WTC11 (cell line): ENCODE measurements at regions not wholly inside any gene's neighbourhood (a gene's known extent, or its start where the extent isn't known, plus 50 kb on each side); places are given as distances from the start of the nearest gene placed in this dataset.

Experiments used
- ATAC-seq: fragments of 200-7000 bp; cut with Tn5 transposase; 2 replicates; pipeline ENCODE4 v1.10.0; 2021; ENCODE audit warnings: mild to moderate bottlenecking, moderate library complexity
- CTCF ChIA-PET: fragments of 300-600 bp; sonication (Branson Sonifier 250); formaldehyde crosslinking; loops from one replicate; lab custom pipeline; 2021; ENCODE audit warnings: antibody characterized with exemption; lab: Charles Lee
- POLR2A ChIA-PET: fragments of 350-600 bp; sonication (Branson Sonifier 250); formaldehyde crosslinking; loops from one replicate; lab custom pipeline; 2021; ENCODE audit warnings: antibody characterized with exemption; lab: Charles Lee
- DNase-seq: peaks from one replicate; pipeline ENCODE4 v3.0.0; 2021; ENCODE audit warnings: low spot score
- H3K27ac Mint-ChIP-seq: 2 replicates; pipeline ENCODE4 v1.8.0; 2021; ENCODE audit warnings: mixed read lengths
- H3K27me3 Mint-ChIP-seq: 2 replicates; pipeline ENCODE4 v1.8.0; 2021; ENCODE audit warnings: low read depth, mild to moderate bottlenecking, moderate library complexity, mixed read lengths
- H3K36me3 Mint-ChIP-seq: 2 replicates; pipeline ENCODE4 v1.8.0; 2021; ENCODE audit warnings: mixed read lengths
- H3K4me1 Mint-ChIP-seq: 2 replicates; pipeline ENCODE4 v1.8.0; 2022; ENCODE audit warnings: mixed read lengths
- H3K4me3 Mint-ChIP-seq: 2 replicates; pipeline ENCODE4 v1.8.0; 2021; ENCODE audit warnings: mild to moderate bottlenecking, moderate library complexity, mixed read lengths
- H3K9me3 Mint-ChIP-seq: 2 replicates; pipeline ENCODE4 v1.8.0; 2021; ENCODE audit warnings: mixed read lengths
- KAT7 ChIP-seq: sonication (generic); formaldehyde crosslinking; IDR thresholded peaks from 2 replicates; pipeline ENCODE4 v1.8.1; 2023; ENCODE audit warnings: missing genetic modification reagents, mild to moderate bottlenecking, borderline replicate concordance
- MXD4 ChIP-seq: fragments of 250-450 bp; sonication (Bioruptor Pico); IDR thresholded peaks from 2 replicates; pipeline ENCODE4 v1.8.0; 2021; ENCODE audit warnings: mild to moderate bottlenecking, moderate library complexity, borderline replicate concordance
- NFE2L1 ChIP-seq: sonication (generic); formaldehyde crosslinking; IDR thresholded peaks from 2 replicates; pipeline ENCODE4 v1.8.1; 2023; ENCODE audit warnings: missing genetic modification reagents
- NR3C1 ChIP-seq: sonication (generic); formaldehyde crosslinking; conservative IDR thresholded peaks from 2 replicates; pipeline ENCODE4 v1.8.1; 2023; ENCODE audit warnings: low read depth, mild to moderate bottlenecking, missing genetic modification reagents
- OVOL2 ChIP-seq: fragments of 250-450 bp; sonication (Bioruptor Pico); IDR thresholded peaks from 2 replicates; pipeline ENCODE4 v1.9.0; 2021; ENCODE audit warnings: mild to moderate bottlenecking, borderline replicate concordance
- SMAD3 ChIP-seq: sonication (generic); formaldehyde crosslinking; IDR thresholded peaks from 2 replicates; pipeline ENCODE4 v1.8.0; 2022; ENCODE audit warnings: missing genetic modification reagents, mild to moderate bottlenecking, borderline replicate concordance
- TF ChIP-seq, protein P1 (sequence below): sonication (generic); formaldehyde crosslinking; IDR thresholded peaks from 2 replicates; pipeline ENCODE4 v1.8.0; 2022; ENCODE audit warnings: mild to moderate bottlenecking, missing genetic modification reagents
- TF ChIP-seq, protein P2 (sequence below): sonication (generic); formaldehyde crosslinking; IDR thresholded peaks from 2 replicates; pipeline ENCODE4 v1.8.1; 2023; ENCODE audit warnings: mild to moderate bottlenecking, moderate library complexity, missing genetic modification reagents
- TF ChIP-seq, protein P3 (sequence below): sonication (generic); formaldehyde crosslinking; IDR thresholded peaks from 2 replicates; pipeline ENCODE4 v1.8.1; 2023; ENCODE audit warnings: mild to moderate bottlenecking, missing genetic modification reagents, moderate library complexity
- TF ChIP-seq, protein P4 (sequence below): sonication (generic); formaldehyde crosslinking; IDR thresholded peaks from 2 replicates; pipeline ENCODE4 v1.8.1; 2022; ENCODE audit warnings: mild to moderate bottlenecking, missing genetic modification reagents, moderate library complexity, borderline replicate concordance
- TF ChIP-seq, protein P5 (sequence below): sonication (generic); formaldehyde crosslinking; IDR thresholded peaks from 2 replicates; pipeline ENCODE4 v1.8.0; 2022; ENCODE audit warnings: mild to moderate bottlenecking, missing genetic modification reagents
- TF ChIP-seq, protein P6 (sequence below): sonication (generic); formaldehyde crosslinking; IDR thresholded peaks from 2 replicates; pipeline ENCODE4 v1.8.0; 2023; ENCODE audit warnings: missing genetic modification reagents
- TF ChIP-seq, protein P7 (sequence below): sonication (generic); formaldehyde crosslinking; IDR thresholded peaks from 2 replicates; pipeline ENCODE4 v1.8.1; 2023; ENCODE audit warnings: mild to moderate bottlenecking, missing genetic modification reagents, borderline replicate concordance

DNA sequence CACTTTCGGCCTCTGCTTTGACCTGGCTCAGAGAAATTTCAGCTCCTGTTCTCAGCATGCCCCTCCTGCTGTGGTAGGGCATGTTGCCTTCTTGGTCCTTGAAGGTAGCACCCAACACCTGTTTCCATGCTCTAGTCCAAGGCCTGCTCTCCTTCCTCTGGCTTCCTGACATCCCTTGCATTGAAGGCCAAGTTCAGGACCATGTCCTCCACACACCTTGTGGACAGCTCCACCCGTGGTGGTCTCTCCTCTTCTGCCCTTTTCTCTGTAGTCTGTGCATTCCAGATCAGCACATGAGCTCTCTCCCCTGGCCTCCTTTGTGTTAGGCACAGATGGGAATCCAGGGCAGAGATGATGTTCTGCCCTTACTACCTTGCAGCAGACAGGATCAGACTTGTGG is 225.3 kb downstream of the ADAMTS15 start (continued):
- TF ChIP-seq, protein P1, sequence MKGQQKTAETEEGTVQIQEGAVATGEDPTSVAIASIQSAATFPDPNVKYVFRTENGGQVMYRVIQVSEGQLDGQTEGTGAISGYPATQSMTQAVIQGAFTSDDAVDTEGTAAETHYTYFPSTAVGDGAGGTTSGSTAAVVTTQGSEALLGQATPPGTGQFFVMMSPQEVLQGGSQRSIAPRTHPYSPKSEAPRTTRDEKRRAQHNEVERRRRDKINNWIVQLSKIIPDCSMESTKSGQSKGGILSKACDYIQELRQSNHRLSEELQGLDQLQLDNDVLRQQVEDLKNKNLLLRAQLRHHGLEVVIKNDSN (CRISPR knock-in tag), result no peak
- TF ChIP-seq, protein P2, sequence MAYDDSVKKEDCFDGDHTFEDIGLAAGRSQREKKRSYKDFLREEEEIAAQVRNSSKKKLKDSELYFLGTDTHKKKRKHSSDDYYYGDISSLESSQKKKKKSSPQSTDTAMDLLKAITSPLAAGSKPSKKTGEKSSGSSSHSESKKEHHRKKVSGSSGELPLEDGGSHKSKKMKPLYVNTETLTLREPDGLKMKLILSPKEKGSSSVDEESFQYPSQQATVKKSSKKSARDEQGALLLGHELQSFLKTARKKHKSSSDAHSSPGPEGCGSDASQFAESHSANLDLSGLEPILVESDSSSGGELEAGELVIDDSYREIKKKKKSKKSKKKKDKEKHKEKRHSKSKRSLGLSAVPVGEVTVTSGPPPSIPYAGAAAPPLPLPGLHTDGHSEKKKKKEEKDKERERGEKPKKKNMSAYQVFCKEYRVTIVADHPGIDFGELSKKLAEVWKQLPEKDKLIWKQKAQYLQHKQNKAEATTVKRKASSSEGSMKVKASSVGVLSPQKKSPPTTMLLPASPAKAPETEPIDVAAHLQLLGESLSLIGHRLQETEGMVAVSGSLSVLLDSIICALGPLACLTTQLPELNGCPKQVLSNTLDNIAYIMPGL (CRISPR knock-in tag), result no peak
- TF ChIP-seq, protein P3, sequence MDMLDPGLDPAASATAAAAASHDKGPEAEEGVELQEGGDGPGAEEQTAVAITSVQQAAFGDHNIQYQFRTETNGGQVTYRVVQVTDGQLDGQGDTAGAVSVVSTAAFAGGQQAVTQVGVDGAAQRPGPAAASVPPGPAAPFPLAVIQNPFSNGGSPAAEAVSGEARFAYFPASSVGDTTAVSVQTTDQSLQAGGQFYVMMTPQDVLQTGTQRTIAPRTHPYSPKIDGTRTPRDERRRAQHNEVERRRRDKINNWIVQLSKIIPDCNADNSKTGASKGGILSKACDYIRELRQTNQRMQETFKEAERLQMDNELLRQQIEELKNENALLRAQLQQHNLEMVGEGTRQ (CRISPR knock-in tag), result no peak
- TF ChIP-seq, protein P4, sequence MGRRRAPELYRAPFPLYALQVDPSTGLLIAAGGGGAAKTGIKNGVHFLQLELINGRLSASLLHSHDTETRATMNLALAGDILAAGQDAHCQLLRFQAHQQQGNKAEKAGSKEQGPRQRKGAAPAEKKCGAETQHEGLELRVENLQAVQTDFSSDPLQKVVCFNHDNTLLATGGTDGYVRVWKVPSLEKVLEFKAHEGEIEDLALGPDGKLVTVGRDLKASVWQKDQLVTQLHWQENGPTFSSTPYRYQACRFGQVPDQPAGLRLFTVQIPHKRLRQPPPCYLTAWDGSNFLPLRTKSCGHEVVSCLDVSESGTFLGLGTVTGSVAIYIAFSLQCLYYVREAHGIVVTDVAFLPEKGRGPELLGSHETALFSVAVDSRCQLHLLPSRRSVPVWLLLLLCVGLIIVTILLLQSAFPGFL (CRISPR knock-in tag), result no peak
- no peak for TF ChIP-seq NR3C1 (CRISPR knock-in tag)
- no peak for TF ChIP-seq MXD4
- TF ChIP-seq KAT7 (CRISPR knock-in tag), result no peak
- TF ChIP-seq, protein P5, sequence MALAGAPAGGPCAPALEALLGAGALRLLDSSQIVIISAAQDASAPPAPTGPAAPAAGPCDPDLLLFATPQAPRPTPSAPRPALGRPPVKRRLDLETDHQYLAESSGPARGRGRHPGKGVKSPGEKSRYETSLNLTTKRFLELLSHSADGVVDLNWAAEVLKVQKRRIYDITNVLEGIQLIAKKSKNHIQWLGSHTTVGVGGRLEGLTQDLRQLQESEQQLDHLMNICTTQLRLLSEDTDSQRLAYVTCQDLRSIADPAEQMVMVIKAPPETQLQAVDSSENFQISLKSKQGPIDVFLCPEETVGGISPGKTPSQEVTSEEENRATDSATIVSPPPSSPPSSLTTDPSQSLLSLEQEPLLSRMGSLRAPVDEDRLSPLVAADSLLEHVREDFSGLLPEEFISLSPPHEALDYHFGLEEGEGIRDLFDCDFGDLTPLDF (CRISPR knock-in tag), result no peak

DNA sequence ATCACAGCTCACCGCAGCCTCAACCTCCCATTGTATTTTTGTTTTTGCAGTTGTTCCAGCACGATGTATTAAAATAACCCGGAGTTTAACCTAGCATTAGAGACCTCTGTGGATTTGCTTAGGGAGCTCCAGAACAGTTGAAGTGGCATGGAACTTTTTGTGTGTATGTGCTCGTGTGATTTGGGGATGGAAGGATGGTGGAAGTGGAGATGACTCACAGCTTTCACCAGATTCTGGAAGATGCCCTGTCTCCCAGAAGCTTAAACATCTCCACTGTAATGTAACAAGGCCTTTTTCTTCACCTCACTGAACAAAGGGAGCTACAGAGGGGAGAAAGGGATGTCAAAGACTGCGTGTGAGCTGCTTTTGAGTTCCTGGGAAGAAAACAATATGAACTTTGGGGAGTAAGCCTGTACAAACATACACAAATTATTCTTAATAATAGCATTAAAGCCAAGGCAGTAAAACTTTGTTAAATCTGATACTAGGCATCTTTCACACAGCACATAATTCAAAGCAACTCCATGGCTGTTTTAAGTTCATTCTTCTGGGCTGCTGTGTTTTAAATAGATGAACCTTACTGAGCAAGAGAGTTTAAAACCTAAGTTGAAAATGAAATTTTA is 226.4 kb downstream of the ADAMTS15 start:
- Mint-ChIP-seq H3K27ac (no peak overlapping the region), H3K36me3 (peaks cover 12% of the 10 kb centered on the region), H3K4me1 (peaks cover 11% of the 10 kb centered on the region), H3K27me3 (no peaks in the 10 kb centered on the region; the same call in none of the 2 replicates), H3K9me3 (peaks cover 11% of the 10 kb centered on the region), H3K4me3 (no peak overlapping the region)
- TF ChIP-seq, protein P6, sequence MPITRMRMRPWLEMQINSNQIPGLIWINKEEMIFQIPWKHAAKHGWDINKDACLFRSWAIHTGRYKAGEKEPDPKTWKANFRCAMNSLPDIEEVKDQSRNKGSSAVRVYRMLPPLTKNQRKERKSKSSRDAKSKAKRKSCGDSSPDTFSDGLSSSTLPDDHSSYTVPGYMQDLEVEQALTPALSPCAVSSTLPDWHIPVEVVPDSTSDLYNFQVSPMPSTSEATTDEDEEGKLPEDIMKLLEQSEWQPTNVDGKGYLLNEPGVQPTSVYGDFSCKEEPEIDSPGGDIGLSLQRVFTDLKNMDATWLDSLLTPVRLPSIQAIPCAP (CRISPR knock-in tag), result no peak
- no peak for TF ChIP-seq SMAD3
- no peak for TF ChIP-seq KAT7 (CRISPR knock-in tag)
- TF ChIP-seq, protein P7, sequence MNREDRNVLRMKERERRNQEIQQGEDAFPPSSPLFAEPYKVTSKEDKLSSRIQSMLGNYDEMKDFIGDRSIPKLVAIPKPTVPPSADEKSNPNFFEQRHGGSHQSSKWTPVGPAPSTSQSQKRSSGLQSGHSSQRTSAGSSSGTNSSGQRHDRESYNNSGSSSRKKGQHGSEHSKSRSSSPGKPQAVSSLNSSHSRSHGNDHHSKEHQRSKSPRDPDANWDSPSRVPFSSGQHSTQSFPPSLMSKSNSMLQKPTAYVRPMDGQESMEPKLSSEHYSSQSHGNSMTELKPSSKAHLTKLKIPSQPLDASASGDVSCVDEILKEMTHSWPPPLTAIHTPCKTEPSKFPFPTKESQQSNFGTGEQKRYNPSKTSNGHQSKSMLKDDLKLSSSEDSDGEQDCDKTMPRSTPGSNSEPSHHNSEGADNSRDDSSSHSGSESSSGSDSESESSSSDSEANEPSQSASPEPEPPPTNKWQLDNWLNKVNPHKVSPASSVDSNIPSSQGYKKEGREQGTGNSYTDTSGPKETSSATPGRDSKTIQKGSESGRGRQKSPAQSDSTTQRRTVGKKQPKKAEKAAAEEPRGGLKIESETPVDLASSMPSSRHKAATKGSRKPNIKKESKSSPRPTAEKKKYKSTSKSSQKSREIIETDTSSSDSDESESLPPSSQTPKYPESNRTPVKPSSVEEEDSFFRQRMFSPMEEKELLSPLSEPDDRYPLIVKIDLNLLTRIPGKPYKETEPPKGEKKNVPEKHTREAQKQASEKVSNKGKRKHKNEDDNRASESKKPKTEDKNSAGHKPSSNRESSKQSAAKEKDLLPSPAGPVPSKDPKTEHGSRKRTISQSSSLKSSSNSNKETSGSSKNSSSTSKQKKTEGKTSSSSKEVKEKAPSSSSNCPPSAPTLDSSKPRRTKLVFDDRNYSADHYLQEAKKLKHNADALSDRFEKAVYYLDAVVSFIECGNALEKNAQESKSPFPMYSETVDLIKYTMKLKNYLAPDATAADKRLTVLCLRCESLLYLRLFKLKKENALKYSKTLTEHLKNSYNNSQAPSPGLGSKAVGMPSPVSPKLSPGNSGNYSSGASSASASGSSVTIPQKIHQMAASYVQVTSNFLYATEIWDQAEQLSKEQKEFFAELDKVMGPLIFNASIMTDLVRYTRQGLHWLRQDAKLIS (CRISPR knock-in tag), result no peak
- no peak for TF ChIP-seq NR3C1 (CRISPR knock-in tag)
- TF ChIP-seq NFE2L1 (CRISPR knock-in tag), result no peak
- no peak for TF ChIP-seq OVOL2 (CRISPR knock-in tag)
- CTCF ChIA-PET, result no interaction called here
- POLR2A ChIA-PET, result interaction anchor here (1.2 kb wide), 1 partner anchor 38 kb away, joined by 3 read pairs; no protein-coding TSS in a partner anchor
- ATAC-seq (no peak), DNase-seq (no peak)
